Nephron (organoid): ENCODE measurements at regions not wholly inside any gene's neighbourhood (a gene's known extent, or its start where the extent isn't known, plus 50 kb on each side); places are given as distances from the start of the nearest gene placed in this dataset.

ENCODE experiments used
- H3K27ac Mint-ChIP-seq, 3 experiments: 2 replicates each; pipeline ENCODE4 v1.8.0; 2020; ENCODE audit warnings: mixed read lengths in 3 of 3, mild to moderate bottlenecking in 2 of 3, moderate library complexity in 1 of 3
- H3K27me3 Mint-ChIP-seq: 2 replicates; pipeline ENCODE4 v1.8.0; 2021; ENCODE audit warnings: low read depth, mild to moderate bottlenecking, moderate library complexity, mixed read lengths
- H3K36me3 Mint-ChIP-seq: 2 replicates; pipeline ENCODE4 v1.8.0; 2020; ENCODE audit warnings: low read depth, mixed read lengths
- H3K4me1 Mint-ChIP-seq: 2 replicates; pipeline ENCODE4 v1.8.0; 2020; ENCODE audit warnings: mixed read lengths
- H3K4me3 Mint-ChIP-seq, 3 experiments: 2 replicates each; pipeline ENCODE4 v1.8.0; 2020; ENCODE audit warnings: mild to moderate bottlenecking in 3 of 3, mixed read lengths in 3 of 3, moderate library complexity in 2 of 3
- H3K9me3 Mint-ChIP-seq: 2 replicates; pipeline ENCODE4 v1.8.0; 2020; ENCODE audit warnings: mixed read lengths
- TF ChIP-seq, protein P1 (sequence below), 3 experiments: fragments of 200-600 bp; sonication (generic); IDR thresholded peaks; one replicate each; pipeline ENCODE4 v1.5.0; 2021; ENCODE audit warnings: antibody characterized with exemption in 3 of 3; ENCODE audit not compliant: unreplicated experiment in 3 of 3

- Mint-ChIP-seq H3K27ac (peak overlapping the region in 2 of 3 experiments; percentile 1 to 74), H3K9me3 (peaks cover 11% of the 10 kb centered on the region), H3K4me1 (peaks cover 29% of the 10 kb centered on the region), H3K27me3 (no peaks in the 10 kb centered on the region), H3K4me3 (no peak overlapping the region), H3K36me3 (no peaks in the 10 kb centered on the region)
- TF ChIP-seq, protein P1, sequence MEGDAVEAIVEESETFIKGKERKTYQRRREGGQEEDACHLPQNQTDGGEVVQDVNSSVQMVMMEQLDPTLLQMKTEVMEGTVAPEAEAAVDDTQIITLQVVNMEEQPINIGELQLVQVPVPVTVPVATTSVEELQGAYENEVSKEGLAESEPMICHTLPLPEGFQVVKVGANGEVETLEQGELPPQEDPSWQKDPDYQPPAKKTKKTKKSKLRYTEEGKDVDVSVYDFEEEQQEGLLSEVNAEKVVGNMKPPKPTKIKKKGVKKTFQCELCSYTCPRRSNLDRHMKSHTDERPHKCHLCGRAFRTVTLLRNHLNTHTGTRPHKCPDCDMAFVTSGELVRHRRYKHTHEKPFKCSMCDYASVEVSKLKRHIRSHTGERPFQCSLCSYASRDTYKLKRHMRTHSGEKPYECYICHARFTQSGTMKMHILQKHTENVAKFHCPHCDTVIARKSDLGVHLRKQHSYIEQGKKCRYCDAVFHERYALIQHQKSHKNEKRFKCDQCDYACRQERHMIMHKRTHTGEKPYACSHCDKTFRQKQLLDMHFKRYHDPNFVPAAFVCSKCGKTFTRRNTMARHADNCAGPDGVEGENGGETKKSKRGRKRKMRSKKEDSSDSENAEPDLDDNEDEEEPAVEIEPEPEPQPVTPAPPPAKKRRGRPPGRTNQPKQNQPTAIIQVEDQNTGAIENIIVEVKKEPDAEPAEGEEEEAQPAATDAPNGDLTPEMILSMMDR (IDR thresholded peaks at IDR 0.05; ENCODE audit: unreplicated experiment in 3 of 3) = no peak
Observed at GRCh38 chr9:16033921-16034691, 481.3 kb downstream of the CCDC171 start.

- peaks cover 67% of the 10 kb centered on the region for H3K4me1 Mint-ChIP-seq
- peaks cover 11% of the 10 kb centered on the region for H3K9me3 Mint-ChIP-seq
- peak overlapping the region; percentile 83 to 99 (median 84) for H3K27ac Mint-ChIP-seq
- no peaks in the 10 kb centered on the region for H3K36me3 Mint-ChIP-seq
- H3K27me3 Mint-ChIP-seq = no peaks in the 10 kb centered on the region
- TF ChIP-seq, protein P1 (IDR thresholded peaks at IDR 0.05; ENCODE audit: unreplicated experiment in 3 of 3) = no peak
- no peak overlapping the region for H3K4me3 Mint-ChIP-seq
Observed at GRCh38 chr9:16039218-16039987, 486.6 kb downstream of the CCDC171 start.

- peak overlapping the region; percentile 83 to 99 (median 98) for H3K27ac Mint-ChIP-seq
Observed at GRCh38 chr9:16039988-16040761, 487.3 kb downstream of the CCDC171 start.

GRCh38 chr9:16043756-16044578 lies 491.1 kb downstream of the CCDC171 start:
- Mint-ChIP-seq H3K27ac (peak overlapping the region; percentile 95 to 99 (median 98)), H3K9me3 (no peaks in the 10 kb centered on the region), H3K36me3 (no peaks in the 10 kb centered on the region), H3K27me3 (no peaks in the 10 kb centered on the region), H3K4me3 (peak overlapping the region in 1 of 3 experiments; percentile 34), H3K4me1 (peaks cover 63% of the 10 kb centered on the region)
- TF ChIP-seq, protein P1 (IDR thresholded peaks at IDR 0.05; ENCODE audit: unreplicated experiment in 3 of 3) = no peak

More at GRCh38 chr9:16039988-16040761, 487.3 kb downstream of the CCDC171 start:
- Mint-ChIP-seq H3K4me1 (peaks cover 69% of the 10 kb centered on the region), H3K27me3 (no peaks in the 10 kb centered on the region), H3K9me3 (peaks cover 11% of the 10 kb centered on the region), H3K4me3 (peak overlapping the region in 2 of 3 experiments; percentile 10 to 13), H3K36me3 (no peaks in the 10 kb centered on the region)
- TF ChIP-seq, protein P1 (IDR thresholded peaks at IDR 0.05; ENCODE audit: unreplicated experiment in 3 of 3) = no peak

- Mint-ChIP-seq H3K4me3 (no peak overlapping the region), H3K27ac (peak overlapping the region; percentile 95 to 99 (median 98))
Observed at GRCh38 chr9:16044579-16044881, 491.7 kb downstream of the CCDC171 start.

More at GRCh38 chr9:16044579-16044881, 491.7 kb downstream of the CCDC171 start:
- TF ChIP-seq, protein P1 (IDR thresholded peaks at IDR 0.05; ENCODE audit: unreplicated experiment in 3 of 3) = no peak
- no peaks in the 10 kb centered on the region for H3K9me3 Mint-ChIP-seq
- H3K36me3 Mint-ChIP-seq = no peaks in the 10 kb centered on the region
- H3K4me1 Mint-ChIP-seq = peaks cover 58% of the 10 kb centered on the region
- no peaks in the 10 kb centered on the region for H3K27me3 Mint-ChIP-seq
